ENCODE measurements at regions not wholly inside any gene's neighbourhood (a gene's known extent, or its start where the extent isn't known, plus 50 kb on each side); places are given as distances from the start of the nearest gene placed in this dataset.

- Histone ChIP-seq H3K27ac (ENCODE audit: low read depth in 1 of 2, low read length in 2 of 2) (no peak overlapping the region), H3K9ac (ENCODE audit: low read depth in 1 of 2, low read length in 2 of 2) (no peak overlapping the region), H3K4me3 (ENCODE audit: low read depth in 1 of 3, low read length in 3 of 3) (no peak overlapping the region), H3K27me3 (ENCODE audit: control insufficient read depth in 4 of 4, insufficient read depth in 4 of 4, low read length in 3 of 4) (no peaks in the 10 kb centered on the region), H3K4me1 (ENCODE audit: control insufficient read depth in 4 of 4, insufficient read depth in 4 of 4, low read length in 3 of 4) (no peaks in the 10 kb centered on the region), H3K36me3 (ENCODE audit: control insufficient read depth in 4 of 4, insufficient read depth in 3 of 4, low read depth in 1 of 4, low read length in 3 of 4) (no peaks in the 10 kb centered on the region), H3K9me3 (ENCODE audit: control insufficient read depth in 4 of 4, low read length in 3 of 4) (no peaks in the 10 kb centered on the region)
- WGBS = 88% methylated on average over 2 of the region's 2 CpGs
- DNase-seq (ENCODE audit: low spot score) = no peak
- no peak for TF ChIP-seq EGR1 (IDR thresholded peaks at IDR 0.05; ENCODE audit: low read depth in 2 of 2)
- TF ChIP-seq GABPA (IDR thresholded peaks at IDR 0.05 in 1 of 2, conservative IDR thresholded peaks at IDR 0.05 in 1 of 2) = no peak
- no peak for TF ChIP-seq CTCF (IDR thresholded peaks at IDR 0.05; ENCODE audit: low read depth, low read length, missing input control)
- TF ChIP-seq JUND (IDR thresholded peaks at IDR 0.05) = no peak
- no peak for TF ChIP-seq HNF4G (IDR thresholded peaks at IDR 0.05)
- no peak for TF ChIP-seq SP1 (IDR thresholded peaks at IDR 0.05)
- TF ChIP-seq NR2F2 (IDR thresholded peaks at IDR 0.05) = no peak
- no peak for TF ChIP-seq RXRA (IDR thresholded peaks at IDR 0.05)
- no peak for TF ChIP-seq FOXA1 (IDR thresholded peaks at IDR 0.05)
- no peak for TF ChIP-seq TAF1 (conservative IDR thresholded peaks at IDR 0.05)
- no peak for TF ChIP-seq ATF3 (IDR thresholded peaks at IDR 0.05)
These were observed 177.2 kb downstream of the EN1 start for GRCh38 chr2:118670276-118670675.

DNA sequence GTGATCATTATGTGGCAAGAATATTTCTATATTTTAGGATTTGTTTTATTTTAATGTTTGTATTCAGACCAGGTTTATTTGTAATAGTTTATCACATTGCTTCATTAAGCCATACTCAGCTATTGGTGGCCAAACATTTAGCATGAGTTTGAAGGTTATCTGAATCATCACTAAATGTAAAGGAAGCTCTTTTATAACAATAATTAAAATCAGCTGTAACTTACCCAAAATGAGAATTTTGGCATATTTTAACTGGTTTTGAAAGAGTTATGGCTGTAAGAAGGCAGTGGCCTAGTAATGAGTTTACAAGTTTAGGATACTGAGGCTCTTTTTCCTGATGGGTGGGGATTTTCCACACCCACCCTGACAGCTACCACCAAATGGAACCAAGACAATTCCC lies 177.8 kb downstream of the EN1 start:
- H3K36me3 ChIP-seq (ENCODE audit: control insufficient read depth in 4 of 4, insufficient read depth in 3 of 4, low read depth in 1 of 4, low read length in 3 of 4) = no peaks in the 10 kb centered on the region
- H3K9ac ChIP-seq (ENCODE audit: low read depth in 1 of 2, low read length in 2 of 2) = no peak overlapping the region
- no peak overlapping the region for H3K4me3 ChIP-seq (ENCODE audit: low read depth in 1 of 3, low read length in 3 of 3)
- H3K27ac ChIP-seq (ENCODE audit: low read depth in 1 of 2, low read length in 2 of 2) = no peak overlapping the region
- no peaks in the 10 kb centered on the region for H3K9me3 ChIP-seq (ENCODE audit: control insufficient read depth in 4 of 4, low read length in 3 of 4)
- DNase-seq (ENCODE audit: low spot score) = no peak
- H3K27me3 ChIP-seq (ENCODE audit: control insufficient read depth in 4 of 4, insufficient read depth in 4 of 4, low read length in 3 of 4) = no peaks in the 10 kb centered on the region
- no peak for TF ChIP-seq REST (IDR thresholded peaks at IDR 0.05)
- TF ChIP-seq, protein P1, sequence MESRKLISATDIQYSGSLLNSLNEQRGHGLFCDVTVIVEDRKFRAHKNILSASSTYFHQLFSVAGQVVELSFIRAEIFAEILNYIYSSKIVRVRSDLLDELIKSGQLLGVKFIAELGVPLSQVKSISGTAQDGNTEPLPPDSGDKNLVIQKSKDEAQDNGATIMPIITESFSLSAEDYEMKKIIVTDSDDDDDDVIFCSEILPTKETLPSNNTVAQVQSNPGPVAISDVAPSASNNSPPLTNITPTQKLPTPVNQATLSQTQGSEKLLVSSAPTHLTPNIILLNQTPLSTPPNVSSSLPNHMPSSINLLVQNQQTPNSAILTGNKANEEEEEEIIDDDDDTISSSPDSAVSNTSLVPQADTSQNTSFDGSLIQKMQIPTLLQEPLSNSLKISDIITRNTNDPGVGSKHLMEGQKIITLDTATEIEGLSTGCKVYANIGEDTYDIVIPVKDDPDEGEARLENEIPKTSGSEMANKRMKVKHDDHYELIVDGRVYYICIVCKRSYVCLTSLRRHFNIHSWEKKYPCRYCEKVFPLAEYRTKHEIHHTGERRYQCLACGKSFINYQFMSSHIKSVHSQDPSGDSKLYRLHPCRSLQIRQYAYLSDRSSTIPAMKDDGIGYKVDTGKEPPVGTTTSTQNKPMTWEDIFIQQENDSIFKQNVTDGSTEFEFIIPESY (IDR thresholded peaks at IDR 0.05) = no peak
- TF ChIP-seq YY1 (IDR thresholded peaks at IDR 0.05) = no peak
- no peak for TF ChIP-seq RXRA (IDR thresholded peaks at IDR 0.05)
- no peak for TF ChIP-seq RAD21 (IDR thresholded peaks at IDR 0.05)
- no peak for TF ChIP-seq FOXA1 (IDR thresholded peaks at IDR 0.05)
- no peak for TF ChIP-seq CTCF (IDR thresholded peaks at IDR 0.05; ENCODE audit: low read depth, low read length, missing input control)
- no peak for TF ChIP-seq NR2F2 (IDR thresholded peaks at IDR 0.05)
- TF ChIP-seq FOXA2 (IDR thresholded peaks at IDR 0.05) = no peak
- TF ChIP-seq MAX (IDR thresholded peaks at IDR 0.05) = no peak
- TF ChIP-seq EGR1 (IDR thresholded peaks at IDR 0.05; ENCODE audit: low read depth in 2 of 2) = no peak
- no peak for TF ChIP-seq TAF1 (conservative IDR thresholded peaks at IDR 0.05)
- no peak for TF ChIP-seq HNF4G (IDR thresholded peaks at IDR 0.05)
- no peak for TF ChIP-seq GABPA (IDR thresholded peaks at IDR 0.05 in 1 of 2, conservative IDR thresholded peaks at IDR 0.05 in 1 of 2)
- no peak for TF ChIP-seq JUND (IDR thresholded peaks at IDR 0.05)
- no peak for TF ChIP-seq SP1 (IDR thresholded peaks at IDR 0.05)
- TF ChIP-seq ATF3 (IDR thresholded peaks at IDR 0.05) = no peak
- no peak for TF ChIP-seq HNF4A (conservative IDR thresholded peaks at IDR 0.05)
- no peaks in the 10 kb centered on the region for H3K4me1 ChIP-seq (ENCODE audit: control insufficient read depth in 4 of 4, insufficient read depth in 4 of 4, low read length in 3 of 4)

All from liver (tissue), 8 donors.